ENCODE measurements at regions not wholly inside any gene's neighbourhood (a gene's known extent, or its start where the extent isn't known, plus 50 kb on each side); places are given as distances from the start of the nearest gene placed in this dataset.

GRCh38 chr2:9081750-9082149, 78.3 kb upstream of the MBOAT2 start:
- DNase-seq (ENCODE audit: low read depth): no peak

- no peak for DNase-seq (ENCODE audit: low read depth)
Measured at GRCh38 chr2:9078405-9078804, 74.9 kb upstream of the MBOAT2 start.

GRCh38 chr2:9077691-9078090, 74.2 kb upstream of the MBOAT2 start:
- DNase-seq (ENCODE audit: low read depth): no peak

GRCh38 chr2:9076755-9077154, 73.3 kb upstream of the MBOAT2 start:
- no peak for DNase-seq (ENCODE audit: low read depth)

GRCh38 chr2:9076210-9076609, 72.7 kb upstream of the MBOAT2 start:
- peak; percentile 61 for DNase-seq (ENCODE audit: low read depth)

GRCh38 chr2:9074930-9075329, 71.4 kb upstream of the MBOAT2 start:
- no peak for DNase-seq (ENCODE audit: low read depth)

GRCh38 chr2:9071584-9072124, 68.2 kb upstream of the MBOAT2 start:
- DNase-seq (ENCODE audit: low read depth): no peak

GRCh38 chr2:9071032-9071431, 67.5 kb upstream of the MBOAT2 start:
- DNase-seq (ENCODE audit: low read depth): peak; percentile 89

- no peak for DNase-seq (ENCODE audit: low read depth)
Measured at GRCh38 chr2:9069543-9069942, 66.1 kb upstream of the MBOAT2 start.

- DNase-seq (ENCODE audit: low read depth): no peak
Measured at GRCh38 chr2:9065901-9066300, 62.4 kb upstream of the MBOAT2 start.

- no peak for DNase-seq (ENCODE audit: low read depth)
Measured at GRCh38 chr2:9063023-9063606, 59.6 kb upstream of the MBOAT2 start.

- peak; percentile 50 for DNase-seq (ENCODE audit: low read depth)
Measured at GRCh38 chr2:9060819-9061218, 57.3 kb upstream of the MBOAT2 start.

GRCh38 chr2:9057939-9058761, 54.7 kb upstream of the MBOAT2 start:
- peak; percentile 98 for DNase-seq (ENCODE audit: low read depth)

GRCh38 chr2:9055471-9055870, 52.0 kb upstream of the MBOAT2 start:
- no peak for DNase-seq (ENCODE audit: low read depth)

- DNase-seq (ENCODE audit: low read depth): peak; percentile 91
Measured at GRCh38 chr2:9053534-9053931, 50.0 kb upstream of the MBOAT2 start.
